22Rv1 (cell line): ENCODE measurements at regions not wholly inside any gene's neighbourhood (a gene's known extent, or its start where the extent isn't known, plus 50 kb on each side); places are given as distances from the start of the nearest gene placed in this dataset.

Source experiments
- H3K27ac ChIP-seq: fragments of 450-650 bp; 2 replicates; pipeline ENCODE4 v1.5.1; 2017
- ZFX ChIP-seq: fragments of 450-650 bp; IDR thresholded peaks from 2 replicates; pipeline ENCODE4 v1.6.1; 2017; ENCODE audit warnings: antibody characterized with exemption, borderline replicate concordance
- TF ChIP-seq, protein P1 (sequence below): fragments of 450-650 bp; IDR thresholded peaks from 2 replicates; pipeline ENCODE4 v1.5.1; 2017; ENCODE audit warnings: mild to moderate bottlenecking

DNA sequence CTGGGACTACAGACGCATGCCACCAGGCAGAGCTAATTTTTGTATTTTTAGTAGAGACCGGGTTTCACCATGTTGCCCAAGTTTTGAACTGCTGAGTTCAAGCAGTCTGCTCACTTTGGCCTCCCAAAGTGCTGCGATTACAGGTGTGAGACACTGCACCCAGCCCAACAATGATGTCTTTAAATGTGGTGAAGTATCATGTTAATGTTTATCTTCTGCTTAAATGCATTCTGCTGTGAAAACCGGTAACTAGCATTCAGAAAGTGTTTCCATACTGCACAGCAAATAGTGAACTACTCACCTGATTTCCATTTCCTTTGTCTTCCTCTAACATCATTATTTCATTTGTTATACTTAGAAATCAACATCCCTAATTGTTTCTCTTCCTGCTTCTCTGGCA, 264.0 kb upstream of the ITGA1 start:
- TF ChIP-seq, protein P1, sequence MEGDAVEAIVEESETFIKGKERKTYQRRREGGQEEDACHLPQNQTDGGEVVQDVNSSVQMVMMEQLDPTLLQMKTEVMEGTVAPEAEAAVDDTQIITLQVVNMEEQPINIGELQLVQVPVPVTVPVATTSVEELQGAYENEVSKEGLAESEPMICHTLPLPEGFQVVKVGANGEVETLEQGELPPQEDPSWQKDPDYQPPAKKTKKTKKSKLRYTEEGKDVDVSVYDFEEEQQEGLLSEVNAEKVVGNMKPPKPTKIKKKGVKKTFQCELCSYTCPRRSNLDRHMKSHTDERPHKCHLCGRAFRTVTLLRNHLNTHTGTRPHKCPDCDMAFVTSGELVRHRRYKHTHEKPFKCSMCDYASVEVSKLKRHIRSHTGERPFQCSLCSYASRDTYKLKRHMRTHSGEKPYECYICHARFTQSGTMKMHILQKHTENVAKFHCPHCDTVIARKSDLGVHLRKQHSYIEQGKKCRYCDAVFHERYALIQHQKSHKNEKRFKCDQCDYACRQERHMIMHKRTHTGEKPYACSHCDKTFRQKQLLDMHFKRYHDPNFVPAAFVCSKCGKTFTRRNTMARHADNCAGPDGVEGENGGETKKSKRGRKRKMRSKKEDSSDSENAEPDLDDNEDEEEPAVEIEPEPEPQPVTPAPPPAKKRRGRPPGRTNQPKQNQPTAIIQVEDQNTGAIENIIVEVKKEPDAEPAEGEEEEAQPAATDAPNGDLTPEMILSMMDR: no peak
- TF ChIP-seq ZFX: no peak
- H3K27ac ChIP-seq: no peak overlapping the region

DNA sequence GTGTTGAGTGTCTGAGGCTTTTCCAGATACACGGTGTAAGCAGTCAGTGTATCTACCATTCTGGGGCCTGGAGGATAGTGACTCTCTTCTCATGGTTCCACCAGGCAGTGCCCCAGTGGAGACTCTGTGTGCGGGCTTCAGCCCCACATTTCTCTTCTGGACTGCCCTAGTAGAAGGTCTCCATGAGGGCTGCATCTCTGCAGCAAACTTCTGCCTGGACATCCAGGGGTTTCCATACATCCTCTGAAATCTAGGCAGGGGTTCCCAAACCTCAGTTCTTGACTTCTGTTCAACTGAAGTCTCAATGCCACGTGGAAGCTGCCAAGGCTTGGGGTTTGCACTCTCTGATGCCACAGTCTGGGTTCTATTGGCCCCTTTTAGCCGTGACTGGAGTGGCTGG, 256.6 kb upstream of the ITGA1 start:
- no peak overlapping the region for H3K27ac ChIP-seq
- TF ChIP-seq ZFX: no peak

DNA sequence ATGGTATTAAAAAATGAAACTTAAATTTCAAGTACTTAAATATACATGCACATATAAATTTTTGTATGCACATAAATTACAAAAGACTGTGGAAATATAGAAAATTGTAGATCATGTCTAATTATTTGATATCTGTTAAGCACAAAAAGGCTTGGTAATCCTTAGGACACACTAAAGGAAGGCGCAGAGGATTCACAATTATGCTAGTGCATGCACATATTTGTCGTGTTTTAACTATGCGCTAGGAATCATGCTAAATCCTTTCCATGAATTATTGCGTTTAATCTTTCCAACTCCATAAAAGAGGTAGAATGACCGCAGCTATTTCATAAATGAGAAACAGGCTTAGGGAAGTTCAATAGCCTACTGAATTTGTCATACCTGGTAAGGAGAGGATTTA, 244.1 kb upstream of the ITGA1 start:
- no peak for TF ChIP-seq ZFX
- TF ChIP-seq, protein P1: no peak

DNA sequence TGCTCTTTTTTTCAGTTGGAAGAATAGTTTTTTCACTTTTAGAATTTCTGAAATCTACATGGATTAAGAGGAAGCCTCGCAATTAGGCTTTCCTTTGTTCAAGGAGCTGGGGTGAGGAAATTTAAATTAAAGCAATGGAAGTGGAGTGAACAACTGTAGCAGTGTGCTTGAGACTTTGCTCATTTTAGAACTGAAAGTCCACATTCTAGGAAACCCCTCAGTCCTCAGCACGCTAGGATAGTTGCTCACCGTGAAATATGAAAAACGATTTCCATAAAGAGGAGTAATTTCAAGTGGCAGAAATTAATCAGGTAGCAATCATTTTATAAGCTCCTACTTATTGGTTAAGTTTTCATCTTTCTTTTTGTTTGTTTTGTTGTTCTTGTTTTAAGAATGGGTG, 243.0 kb upstream of the ITGA1 start:
- H3K27ac ChIP-seq: peak overlapping the region; percentile 73
- TF ChIP-seq, protein P1: no peak
- TF ChIP-seq ZFX: no peak

More for the DNA sequence above, 244.1 kb upstream of the ITGA1 start:
- peak overlapping the region; percentile 73 for H3K27ac ChIP-seq

- no peak overlapping the region for H3K27ac ChIP-seq
- TF ChIP-seq, protein P1: no peak
- no peak for TF ChIP-seq ZFX
Observed at GRCh38 chr5:52554293-52554692, 233.4 kb upstream of the ITGA1 start.

DNA sequence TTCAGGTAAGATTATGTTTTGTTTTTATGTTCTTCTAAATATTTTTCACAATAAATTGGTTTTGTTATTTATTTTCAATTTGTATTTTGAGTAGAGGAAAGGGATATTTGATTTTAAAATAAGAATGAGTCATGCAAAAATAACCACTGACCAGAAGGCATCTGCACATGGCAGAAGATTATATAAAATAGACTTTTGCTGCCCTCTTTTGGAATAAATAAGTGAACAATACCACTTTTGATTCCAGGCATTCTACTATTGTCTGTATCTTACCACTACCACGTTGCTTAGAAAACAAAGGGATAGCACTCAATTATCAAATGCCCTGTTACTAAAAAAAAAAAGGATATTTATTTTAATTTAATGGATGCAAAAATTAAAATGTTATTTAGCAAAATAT, 227.3 kb upstream of the ITGA1 start:
- H3K27ac ChIP-seq: no peak overlapping the region
- TF ChIP-seq, protein P1: peak; percentile 28; the same call in 1 of the 2 replicates
- TF ChIP-seq ZFX: no peak

DNA sequence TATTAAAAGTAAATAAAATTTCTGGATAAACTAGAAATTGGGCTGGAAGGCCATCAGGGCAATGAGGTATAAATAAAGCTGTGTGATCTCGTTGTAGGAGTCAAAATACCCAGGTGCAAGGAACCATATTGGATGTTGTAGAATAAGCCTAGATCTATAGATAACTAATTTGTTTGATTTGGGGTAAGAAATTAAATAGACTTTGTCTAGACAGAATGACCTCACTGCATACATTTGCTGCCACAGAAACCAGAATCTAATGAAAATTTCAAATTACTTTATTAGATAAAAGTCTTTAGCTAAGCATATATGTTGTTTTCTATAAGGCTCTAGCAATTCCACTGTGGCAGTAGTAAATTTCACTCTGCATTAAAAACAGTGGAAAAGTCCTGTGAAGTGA, 225.2 kb upstream of the ITGA1 start:
- H3K27ac ChIP-seq: no peak overlapping the region
- TF ChIP-seq, protein P1: no peak
- TF ChIP-seq ZFX: no peak

DNA sequence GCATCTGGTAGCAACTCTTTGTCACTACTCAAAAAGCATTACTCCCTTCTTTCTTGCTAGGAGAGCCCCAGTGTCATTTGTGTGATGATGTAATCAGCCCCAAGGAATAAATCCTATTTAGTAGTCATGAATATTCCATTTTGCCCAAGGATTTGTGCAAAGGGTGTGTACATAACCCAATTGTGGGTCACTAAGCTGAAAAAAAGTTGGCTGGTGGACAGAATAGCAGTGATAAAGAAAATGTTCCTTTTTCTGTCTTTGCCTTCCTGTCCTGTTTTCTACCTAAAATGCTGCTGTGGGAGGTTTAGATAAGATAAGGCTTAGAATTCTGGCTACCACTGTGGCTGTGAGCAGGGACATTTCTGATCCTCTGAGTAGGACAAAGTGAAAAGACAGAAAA, 223.1 kb upstream of the ITGA1 start:
- no peak overlapping the region for H3K27ac ChIP-seq
- TF ChIP-seq, protein P1: no peak
- TF ChIP-seq ZFX: no peak
